GM21526 (cell line): ENCODE measurements at regions not wholly inside any gene's neighbourhood (a gene's known extent, or its start where the extent isn't known, plus 50 kb on each side); places are given as distances from the start of the nearest gene placed in this dataset.

Source experiments
- ATAC-seq: cut with Tn5 transposase; IDR thresholded peaks from one replicate; pipeline ENCODE4 v1.9.1; 2021; ENCODE audit warnings: moderate library complexity; ENCODE audit not compliant: unreplicated experiment, low FRiP score

DNA sequence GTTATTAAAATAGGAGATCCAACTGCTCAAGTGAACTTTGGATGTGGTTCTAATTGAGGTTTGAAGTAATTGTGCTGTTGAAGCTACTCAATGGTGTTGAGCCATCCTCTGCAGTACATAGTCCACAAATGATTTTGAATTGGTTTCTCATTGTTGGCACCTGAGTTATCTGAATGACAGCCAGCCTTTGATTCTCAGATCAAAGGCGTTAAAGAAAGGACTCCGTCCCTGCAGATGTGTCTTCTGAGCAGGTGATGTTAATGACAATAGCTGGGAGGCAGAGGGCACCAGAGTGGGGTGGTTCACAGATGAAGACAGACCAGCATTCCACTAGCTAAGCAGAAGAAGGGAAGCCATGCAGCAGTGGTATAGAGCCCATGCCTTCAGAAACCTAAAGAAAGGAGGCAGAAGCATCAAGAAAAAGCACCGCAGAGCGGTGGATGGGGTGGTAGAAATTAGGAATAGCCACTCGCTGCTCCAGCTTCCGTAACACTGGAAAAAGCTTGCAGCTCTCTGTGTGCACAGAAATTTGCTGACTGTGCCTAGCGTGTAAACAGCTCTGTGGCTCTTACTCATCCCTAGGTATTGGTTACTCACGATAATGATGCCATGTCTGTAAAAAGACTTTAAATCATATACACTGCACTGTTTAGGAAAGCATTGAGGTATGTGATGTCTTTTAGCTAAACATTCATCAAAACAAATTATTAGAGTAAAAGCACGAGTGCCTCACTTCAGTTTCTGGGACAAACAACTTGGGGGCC, 79.2 kb upstream of the CLCN4 start:
- no peak for ATAC-seq

DNA sequence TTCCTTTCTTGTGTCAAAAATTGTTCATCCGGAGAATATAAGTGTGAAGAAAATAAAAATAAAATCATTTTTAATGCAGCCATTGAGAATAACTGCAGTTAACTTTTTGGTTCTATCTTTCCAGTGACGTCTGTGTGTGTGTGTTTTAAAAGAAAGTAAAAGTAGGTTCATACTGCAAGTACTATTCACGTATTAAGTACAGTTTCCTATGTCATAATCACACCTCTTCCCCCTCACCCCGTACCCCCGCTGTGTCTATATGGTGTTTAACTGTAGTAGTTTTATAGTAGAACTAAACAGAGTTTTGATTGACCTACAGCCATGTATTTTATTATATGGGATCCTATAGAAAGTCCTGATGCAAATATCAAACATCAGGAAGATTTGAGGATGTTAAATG, 78.5 kb upstream of the CLCN4 start:
- no peak for ATAC-seq

DNA sequence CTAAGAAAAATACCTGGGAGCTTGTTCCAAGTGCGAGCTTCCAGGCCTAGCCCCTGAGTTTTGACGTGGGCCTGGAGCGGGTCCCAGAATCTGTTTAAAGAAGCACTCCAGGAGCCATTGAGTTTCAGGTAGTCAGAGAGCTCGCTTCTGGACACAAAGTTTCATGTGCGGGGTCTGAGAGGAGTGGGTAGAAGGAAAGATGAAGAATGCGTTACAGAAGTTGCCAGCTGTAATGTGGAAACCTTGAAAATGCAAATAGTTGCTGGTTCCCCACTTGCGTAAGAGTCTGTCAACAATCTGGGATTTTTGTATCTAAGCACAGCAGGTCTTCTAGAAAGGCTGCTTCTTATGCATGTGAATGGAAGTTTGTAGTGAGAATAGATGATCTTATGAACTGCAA, 77.5 kb upstream of the CLCN4 start:
- ATAC-seq = no peak

DNA sequence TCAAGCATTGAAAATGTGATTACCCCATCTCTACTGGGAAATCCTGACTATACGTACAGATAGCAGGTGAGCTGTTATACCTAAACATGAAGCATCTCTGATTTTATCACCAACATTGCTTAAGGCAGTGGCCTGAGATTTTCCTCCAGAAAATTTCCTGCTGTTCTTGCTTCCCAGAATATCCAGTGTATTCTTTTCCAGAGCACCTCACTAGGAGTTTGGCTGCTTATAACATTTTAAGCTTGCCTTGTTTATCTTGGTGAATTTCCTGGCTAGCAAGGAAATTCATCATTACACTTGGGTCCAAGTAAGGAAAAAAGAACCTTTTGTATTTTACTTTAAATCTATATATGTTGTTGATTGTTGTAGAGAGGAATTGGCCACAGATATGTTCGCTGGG, 73.0 kb upstream of the CLCN4 start:
- no peak for ATAC-seq

DNA sequence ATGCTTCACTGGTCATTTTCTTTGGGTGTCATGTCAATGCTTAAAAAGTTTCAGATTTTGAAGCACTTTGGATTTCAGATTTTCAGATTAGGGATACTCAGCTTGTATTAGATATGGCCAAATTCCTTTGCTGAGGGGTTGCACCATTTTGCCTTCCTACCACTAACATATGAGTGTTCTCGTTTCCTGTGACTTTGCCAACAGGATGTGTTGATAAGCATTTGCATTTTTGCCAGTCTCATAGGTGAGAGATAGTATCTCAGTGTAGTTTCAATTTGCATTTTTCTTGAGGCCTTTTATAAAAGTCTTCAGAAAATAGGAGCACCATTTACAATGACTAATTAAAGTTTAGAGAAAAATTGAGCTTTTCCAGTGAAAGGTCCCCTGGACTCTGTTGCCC, 71.6 kb upstream of the CLCN4 start:
- no peak for ATAC-seq

DNA sequence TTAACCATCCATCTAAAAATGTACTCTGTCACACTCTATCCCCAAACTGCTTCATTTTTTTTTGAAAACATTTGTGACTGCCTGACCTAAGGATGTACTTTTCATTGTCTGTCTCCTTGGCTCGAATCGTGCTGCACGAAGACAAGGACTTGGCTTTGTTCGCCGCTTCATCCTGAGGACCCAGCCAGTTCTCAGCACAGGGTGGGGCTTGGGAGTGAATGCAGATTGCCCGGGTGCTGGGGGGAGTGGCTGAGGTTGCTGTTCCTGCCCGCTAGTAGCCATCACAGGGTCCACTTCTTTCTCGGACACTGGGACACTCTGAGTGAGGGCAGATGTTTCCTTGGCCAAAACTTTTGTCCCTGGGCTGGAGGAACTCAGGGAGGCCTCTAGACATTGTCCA, 70.1 kb upstream of the CLCN4 start:
- ATAC-seq = no peak

DNA sequence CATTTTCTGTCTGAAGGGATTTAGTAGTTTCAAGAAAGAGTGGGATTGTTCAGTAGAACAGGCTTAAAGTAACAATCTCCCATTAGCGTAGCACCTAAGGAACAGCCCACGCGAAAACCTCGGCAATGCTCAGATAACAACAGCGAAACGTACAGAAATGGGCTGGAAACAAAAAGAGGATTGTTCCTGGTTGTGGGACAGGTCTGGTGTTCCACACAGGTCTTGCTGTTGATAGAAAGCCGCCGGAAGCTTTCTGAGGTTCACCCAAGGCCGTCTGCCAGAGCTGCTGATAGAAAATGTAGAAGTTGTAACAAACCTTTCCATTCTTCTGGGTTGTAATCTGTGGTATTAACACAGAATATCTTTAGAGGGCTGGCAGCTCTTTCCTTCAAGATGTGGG, 69.4 kb upstream of the CLCN4 start:
- no peak for ATAC-seq

DNA sequence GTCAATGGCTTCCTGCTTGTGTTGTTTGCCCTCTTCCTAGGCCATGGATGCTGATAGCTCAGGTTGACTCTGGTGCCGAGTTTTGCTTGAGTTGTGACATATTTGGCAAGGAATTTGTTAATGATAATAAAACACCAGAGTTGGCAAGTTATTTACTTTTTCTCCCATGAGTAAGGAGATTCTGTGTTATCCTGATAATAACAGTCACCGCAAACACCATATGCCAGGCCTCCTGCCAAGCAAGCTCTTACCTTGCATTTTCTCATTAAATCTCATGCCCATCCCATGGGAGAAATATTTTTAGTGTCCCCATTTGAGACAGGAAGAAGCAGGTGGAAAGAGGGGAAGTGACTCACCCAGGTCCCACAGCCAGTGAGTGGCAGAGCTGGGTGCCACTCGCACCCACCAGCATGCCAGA, 67.4 kb upstream of the CLCN4 start:
- no peak for ATAC-seq

DNA sequence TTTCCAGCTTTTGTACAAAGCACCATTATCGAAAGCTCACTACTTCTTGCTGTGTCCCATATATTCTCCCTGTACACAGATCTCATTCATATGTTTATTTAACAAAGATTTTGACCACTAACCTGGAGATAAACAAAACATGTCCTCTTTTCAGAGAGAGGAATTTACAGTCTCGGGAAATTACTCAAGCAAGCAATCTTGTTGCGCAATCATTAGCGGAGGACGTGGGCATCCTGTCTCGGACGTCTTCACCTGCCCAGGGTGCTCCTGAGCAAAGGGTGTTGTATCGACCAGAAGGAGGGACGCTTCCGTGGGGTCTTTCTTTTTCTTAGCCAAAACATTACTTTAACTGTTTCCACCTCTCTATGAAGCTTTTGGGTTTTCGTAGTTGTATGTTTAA, 66.5 kb upstream of the CLCN4 start:
- no peak for ATAC-seq

DNA sequence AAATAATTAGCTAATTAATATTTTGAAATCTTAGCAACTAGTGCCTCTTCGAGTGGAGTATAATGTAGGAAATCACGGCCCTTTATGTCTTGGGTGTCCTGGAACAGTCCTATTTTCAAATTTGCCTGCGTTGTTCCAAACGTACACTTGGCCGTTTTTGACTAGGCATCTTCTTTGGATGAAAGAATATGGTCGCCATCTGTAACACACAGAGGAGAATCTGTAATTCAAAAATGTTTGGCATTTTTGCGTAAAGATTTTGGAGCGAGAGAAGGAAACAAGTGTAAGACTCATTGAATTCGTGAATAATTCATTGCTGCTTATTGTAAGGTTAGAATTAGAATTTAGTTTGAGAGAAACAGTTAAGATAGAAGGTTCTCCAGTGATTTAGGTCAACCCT, 61.5 kb upstream of the CLCN4 start:
- no peak for ATAC-seq

DNA sequence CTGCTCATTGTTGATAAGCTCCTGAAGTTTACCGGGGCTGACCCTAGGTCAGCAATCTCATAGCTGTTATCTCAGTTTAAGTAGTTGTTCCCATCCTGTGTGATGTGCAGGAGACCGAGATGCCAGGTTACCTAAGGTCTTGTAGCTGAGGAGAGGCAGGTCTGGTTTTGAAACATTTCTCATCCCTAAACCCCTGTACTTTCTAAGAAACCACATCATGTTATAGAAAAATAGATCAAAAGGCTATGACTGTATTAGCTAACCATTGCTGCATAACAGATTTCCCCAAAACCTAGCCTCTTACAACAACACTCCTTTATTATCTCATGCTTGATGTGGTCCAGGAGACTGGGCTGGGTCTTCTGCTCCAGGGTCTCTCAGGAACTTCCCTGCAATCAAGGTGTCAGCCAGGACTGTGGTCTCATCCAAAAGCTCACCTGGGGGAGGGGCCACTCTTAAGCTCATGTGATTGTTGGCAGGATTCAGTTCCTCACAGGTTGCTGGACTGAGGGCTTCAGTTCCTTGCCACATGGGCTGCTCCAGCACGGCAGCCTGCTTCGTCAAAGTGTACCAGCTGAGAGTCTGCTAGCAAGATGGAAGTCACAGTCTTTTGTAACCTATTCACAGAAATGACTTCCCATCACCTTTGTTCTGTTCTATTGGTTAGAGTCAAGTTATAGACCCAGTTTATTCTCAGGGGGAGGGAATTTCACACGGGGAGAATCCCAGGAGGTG, 60.9 kb upstream of the CLCN4 start:
- no peak for ATAC-seq

DNA sequence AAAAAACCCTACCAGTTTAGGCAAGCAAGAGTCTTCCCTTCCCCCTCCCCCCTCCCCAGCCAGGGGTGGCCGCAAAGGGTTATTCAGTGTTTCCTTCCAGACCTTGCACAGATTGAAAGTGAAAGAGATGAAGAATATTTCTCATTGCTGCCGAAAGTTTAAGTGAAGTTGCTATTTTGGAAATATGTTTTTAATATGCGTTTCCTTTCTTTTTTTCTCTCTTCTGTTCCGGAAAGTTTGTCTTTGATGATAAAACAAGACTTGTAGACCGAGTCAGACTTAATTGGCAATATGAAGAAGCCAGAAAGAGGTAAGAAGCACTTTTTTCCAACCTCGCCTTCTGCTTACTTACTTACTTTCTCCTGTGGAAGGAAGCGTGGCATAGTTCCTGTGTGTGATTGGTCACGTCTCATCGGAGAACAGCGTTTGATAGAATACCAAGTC, 58.5 kb upstream of the CLCN4 start:
- peak; percentile 72 for ATAC-seq

DNA sequence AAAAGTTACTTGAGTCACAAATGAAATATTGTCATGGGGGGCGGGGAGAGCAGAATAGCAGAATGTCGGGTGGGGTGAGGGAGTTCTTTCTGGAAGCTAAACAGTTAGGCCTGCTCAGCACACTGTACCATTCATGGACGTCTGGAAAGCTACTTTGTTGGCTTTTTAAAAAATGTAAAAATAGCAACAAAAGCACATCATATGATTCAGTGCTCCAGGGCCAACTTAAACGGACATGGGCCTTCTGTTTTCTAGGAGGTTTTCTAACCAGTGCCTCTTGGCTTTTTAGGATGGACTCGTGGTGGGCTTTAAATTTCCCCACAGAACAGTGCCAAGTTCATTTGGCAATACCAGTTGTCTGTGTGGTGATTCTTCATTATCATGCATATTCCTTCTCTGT, 57.4 kb upstream of the CLCN4 start:
- ATAC-seq = no peak

DNA sequence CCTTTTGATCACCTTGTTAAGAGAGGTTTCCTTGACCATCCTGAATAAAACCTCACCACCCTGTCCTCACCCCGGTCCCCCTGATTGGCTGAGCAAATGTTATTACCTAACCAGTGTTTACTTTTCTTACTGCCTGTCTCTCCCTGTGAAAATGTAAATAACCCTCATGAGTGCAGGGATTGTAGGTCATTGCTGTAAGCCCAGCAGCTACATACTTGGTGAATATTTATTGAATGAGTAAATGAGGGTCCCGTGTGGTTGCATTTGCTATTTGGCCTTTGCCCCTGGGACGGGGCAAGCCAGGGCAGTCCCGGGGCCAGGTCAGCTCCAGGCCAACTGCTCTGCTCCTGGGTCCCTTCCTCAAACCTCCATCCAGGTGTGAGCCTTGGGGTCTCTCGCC, 55.5 kb upstream of the CLCN4 start:
- ATAC-seq = no peak

DNA sequence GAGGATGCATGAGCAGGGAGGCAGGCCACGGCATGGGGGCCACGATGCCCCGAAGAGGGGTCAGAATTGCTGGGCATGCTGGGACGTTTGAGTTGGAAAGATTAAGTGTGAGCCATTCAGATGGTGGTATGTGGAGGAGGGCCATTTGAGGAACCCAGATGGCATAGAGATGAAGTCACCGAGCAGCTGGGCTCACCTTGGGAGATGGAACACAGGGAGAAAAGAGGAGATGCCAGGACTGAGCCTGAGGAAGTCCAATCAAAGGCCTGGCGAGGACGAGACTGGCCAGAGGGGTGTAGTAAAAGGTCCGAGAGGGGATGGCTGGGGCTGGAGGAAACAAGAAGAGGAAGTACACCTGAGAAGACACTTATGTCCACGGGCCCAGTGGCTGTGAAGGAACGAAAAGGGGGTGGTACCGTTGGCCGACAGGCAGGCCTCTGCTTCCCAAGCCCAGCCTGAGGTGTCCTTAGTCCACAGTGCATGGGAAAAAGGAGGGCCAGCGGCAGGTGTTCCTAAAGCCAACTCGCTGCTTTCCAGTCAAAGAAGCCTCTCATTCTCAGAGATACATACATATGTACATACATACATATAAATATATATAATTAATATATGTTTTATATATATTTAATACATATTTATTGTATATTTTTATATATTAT, 54.6 kb upstream of the CLCN4 start:
- no peak for ATAC-seq

DNA sequence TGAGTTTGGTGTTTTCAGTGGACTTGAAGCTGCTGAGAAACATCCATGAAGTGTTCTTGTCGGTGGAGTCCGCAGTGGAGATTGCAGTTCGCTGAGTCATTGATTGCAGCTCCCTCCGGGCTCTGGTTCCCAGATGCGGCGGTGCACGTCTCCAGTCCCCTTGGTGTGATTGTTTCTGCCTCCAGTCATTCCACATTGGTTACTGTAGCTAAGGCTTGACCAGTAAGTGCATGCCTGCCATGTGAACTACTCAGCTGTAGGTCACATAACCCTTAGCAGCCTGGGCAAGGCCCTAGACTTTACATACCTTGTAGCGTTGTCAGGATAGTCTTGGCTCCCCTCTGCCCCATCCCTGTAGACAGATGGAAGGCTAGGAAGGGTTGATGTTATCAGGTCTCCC, 53.8 kb upstream of the CLCN4 start:
- no peak for ATAC-seq

DNA sequence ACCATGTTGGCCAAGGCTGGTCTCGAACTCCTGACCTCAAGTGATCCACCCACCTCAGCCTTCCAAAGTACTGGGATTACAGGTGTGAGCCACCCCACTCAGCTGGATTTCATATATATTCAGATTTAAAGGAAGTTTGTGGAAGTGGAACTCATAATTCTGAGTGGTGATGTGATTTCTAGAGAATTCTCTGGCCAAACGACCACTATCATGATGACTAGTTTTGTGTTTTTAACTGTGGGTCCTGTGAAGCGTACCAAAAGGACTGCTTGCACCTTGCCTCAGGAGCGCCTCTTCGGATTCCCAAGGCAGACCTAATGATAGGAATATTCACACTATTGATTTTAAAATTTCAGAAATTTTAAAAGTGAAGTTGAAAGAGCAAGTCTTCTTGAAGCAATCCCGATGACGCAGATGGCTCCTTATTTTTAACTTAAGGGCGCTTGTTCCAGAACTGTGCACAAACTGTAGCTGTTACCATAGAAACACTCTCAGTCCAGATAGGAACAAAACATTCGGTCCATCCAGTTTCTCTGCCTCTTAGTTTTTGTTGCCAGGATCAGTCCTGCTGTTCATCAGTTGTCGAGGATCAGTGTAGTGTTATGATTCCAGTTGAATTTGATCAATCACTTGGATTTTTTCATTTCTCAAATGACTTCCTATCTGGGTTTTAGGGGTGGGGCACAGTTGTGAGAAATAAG, 51.7 kb upstream of the CLCN4 start:
- no peak for ATAC-seq

DNA sequence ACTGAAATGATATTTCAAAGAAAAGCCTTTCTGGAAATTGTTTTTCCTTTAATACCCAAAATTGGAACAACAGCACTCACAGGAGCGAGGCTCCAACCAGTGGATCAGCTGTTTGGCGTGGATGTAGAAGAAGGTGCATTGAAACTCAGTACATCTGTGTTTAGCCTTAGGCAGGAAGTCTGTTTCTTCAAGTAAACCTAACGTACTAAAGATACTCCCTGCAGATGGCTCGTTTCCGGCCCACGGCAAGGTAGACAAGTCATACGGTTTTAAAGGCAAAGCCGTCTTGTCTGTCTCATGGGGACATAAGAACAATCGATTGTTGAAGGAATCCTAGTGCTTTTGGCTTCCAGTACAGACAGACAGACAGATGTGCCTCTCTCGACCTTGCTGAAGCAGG, 50.0 kb upstream of the CLCN4 start:
- peak; percentile 79 for ATAC-seq
